ENCODE measurements at regions not wholly inside any gene's neighbourhood (a gene's known extent, or its start where the extent isn't known, plus 50 kb on each side); places are given as distances from the start of the nearest gene placed in this dataset.

DNA sequence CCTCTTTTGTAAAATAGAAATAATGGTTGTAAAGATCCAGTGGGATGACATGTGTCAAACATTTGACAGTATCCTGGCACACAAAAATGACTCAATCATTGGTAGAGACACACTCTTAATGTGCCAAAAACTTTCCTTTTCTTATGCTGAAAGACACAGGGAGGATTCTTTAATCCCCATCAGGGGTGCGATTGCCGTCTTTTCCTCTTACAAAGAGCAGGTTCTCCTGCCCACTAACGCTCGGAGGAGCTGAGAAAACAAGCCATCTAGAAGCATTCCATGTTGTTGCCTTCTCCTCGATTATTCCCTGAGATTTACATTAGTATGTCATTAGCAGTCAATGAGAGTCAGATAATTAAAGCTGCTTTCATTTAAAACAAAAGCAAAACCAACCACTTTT is 342.6 kb upstream of the CCNH start:
- DNase-seq (ENCODE audit: low read depth in 2 of 2) = no peak
- no peaks in the 10 kb centered on the region for H3K27me3 ChIP-seq (ENCODE audit: control insufficient read depth, insufficient read depth, low read length)
- H3K4me1 ChIP-seq (ENCODE audit: control insufficient read depth, extremely low read depth, insufficient read depth, low read length) = no peaks in the 10 kb centered on the region
- H3K9ac ChIP-seq (ENCODE audit: insufficient read depth, low read length) = no peak overlapping the region
- H2AFZ ChIP-seq (ENCODE audit: low read length) = no peak overlapping the region
- H3K27ac ChIP-seq (ENCODE audit: insufficient read depth, low read length) = no peak overlapping the region
- no peaks in the 10 kb centered on the region for H3K79me2 ChIP-seq (ENCODE audit: control insufficient read depth, insufficient read depth, low read length)
- no peak overlapping the region for H3K4me2 ChIP-seq (ENCODE audit: extremely low read depth, insufficient read depth, low read length)
- no peaks in the 10 kb centered on the region for H4K20me1 ChIP-seq (ENCODE audit: control insufficient read depth, extremely low read depth, insufficient read depth, low read length)
- H3K4me3 ChIP-seq (replicated peaks in 1 of 4; ENCODE audit: control extremely low read depth in 1 of 4, insufficient read depth in 1 of 4, low read depth in 3 of 4, low read length in 4 of 4) = no peak overlapping the region
- no peaks in the 10 kb centered on the region for H3K9me3 ChIP-seq (ENCODE audit: control insufficient read depth, insufficient read depth, low read depth, low read length)
- no peaks in the 10 kb centered on the region for H3K36me3 ChIP-seq (ENCODE audit: control insufficient read depth, insufficient read depth, low read length)
- TF ChIP-seq, protein P1, sequence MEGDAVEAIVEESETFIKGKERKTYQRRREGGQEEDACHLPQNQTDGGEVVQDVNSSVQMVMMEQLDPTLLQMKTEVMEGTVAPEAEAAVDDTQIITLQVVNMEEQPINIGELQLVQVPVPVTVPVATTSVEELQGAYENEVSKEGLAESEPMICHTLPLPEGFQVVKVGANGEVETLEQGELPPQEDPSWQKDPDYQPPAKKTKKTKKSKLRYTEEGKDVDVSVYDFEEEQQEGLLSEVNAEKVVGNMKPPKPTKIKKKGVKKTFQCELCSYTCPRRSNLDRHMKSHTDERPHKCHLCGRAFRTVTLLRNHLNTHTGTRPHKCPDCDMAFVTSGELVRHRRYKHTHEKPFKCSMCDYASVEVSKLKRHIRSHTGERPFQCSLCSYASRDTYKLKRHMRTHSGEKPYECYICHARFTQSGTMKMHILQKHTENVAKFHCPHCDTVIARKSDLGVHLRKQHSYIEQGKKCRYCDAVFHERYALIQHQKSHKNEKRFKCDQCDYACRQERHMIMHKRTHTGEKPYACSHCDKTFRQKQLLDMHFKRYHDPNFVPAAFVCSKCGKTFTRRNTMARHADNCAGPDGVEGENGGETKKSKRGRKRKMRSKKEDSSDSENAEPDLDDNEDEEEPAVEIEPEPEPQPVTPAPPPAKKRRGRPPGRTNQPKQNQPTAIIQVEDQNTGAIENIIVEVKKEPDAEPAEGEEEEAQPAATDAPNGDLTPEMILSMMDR (conservative IDR thresholded peaks at IDR 0.05 in 1 of 2, IDR thresholded peaks at IDR 0.05 in 1 of 2; ENCODE audit: low read depth in 1 of 2, low read length in 2 of 2) = no peak

DNA sequence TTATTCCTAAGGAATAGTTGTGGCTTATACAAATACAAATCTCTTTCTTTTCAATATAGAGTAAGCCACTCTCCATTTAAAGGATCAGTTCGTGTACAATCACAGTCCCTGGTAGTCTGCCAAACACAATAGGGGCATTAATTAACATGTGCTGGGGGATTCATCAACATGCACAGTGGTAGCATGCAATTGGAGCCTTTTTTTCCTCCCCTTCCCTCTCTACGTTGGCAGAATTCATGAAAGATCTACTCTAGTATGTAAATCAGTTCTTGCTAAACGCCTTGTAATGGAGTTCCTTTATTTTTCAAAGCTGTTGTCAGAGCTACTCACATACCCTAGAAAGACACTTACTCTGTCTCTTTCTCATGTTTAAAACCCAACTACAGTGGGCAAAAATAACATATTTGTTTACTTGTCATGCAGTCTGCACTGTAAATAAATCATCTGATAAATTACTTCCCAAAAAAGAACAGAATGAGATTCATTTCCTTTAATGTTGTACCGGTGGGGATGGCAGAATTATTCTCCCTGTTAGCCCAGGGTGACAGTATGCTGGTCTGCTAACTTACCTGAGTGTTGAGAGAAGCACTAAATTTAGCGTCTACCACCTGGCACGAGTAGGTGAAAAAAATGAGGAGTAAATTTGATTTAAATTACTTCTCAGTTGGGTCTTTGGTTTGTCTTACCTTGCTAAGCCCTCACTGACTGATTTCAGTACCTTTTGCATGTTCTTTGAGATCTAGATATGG is 341.5 kb upstream of the CCNH start:
- no peaks in the 10 kb centered on the region for H4K20me1 ChIP-seq (ENCODE audit: control insufficient read depth, extremely low read depth, insufficient read depth, low read length)
- DNase-seq (ENCODE audit: low read depth in 2 of 2) = no peak
- no peak overlapping the region for H3K4me2 ChIP-seq (ENCODE audit: extremely low read depth, insufficient read depth, low read length)
- no peaks in the 10 kb centered on the region for H3K4me1 ChIP-seq (ENCODE audit: control insufficient read depth, extremely low read depth, insufficient read depth, low read length)
- H3K36me3 ChIP-seq (ENCODE audit: control insufficient read depth, insufficient read depth, low read length) = no peaks in the 10 kb centered on the region
- H3K27me3 ChIP-seq (ENCODE audit: control insufficient read depth, insufficient read depth, low read length) = no peaks in the 10 kb centered on the region
- H3K4me3 ChIP-seq (replicated peaks in 1 of 4; ENCODE audit: control extremely low read depth in 1 of 4, insufficient read depth in 1 of 4, low read depth in 3 of 4, low read length in 4 of 4) = no peak overlapping the region
- H3K9me3 ChIP-seq (ENCODE audit: control insufficient read depth, insufficient read depth, low read depth, low read length) = no peaks in the 10 kb centered on the region
- H3K79me2 ChIP-seq (ENCODE audit: control insufficient read depth, insufficient read depth, low read length) = no peaks in the 10 kb centered on the region
- no peak overlapping the region for H3K27ac ChIP-seq (ENCODE audit: insufficient read depth, low read length)
- no peak overlapping the region for H3K9ac ChIP-seq (ENCODE audit: insufficient read depth, low read length)
- TF ChIP-seq EZH2 (IDR thresholded peaks at IDR 0.05; ENCODE audit: low read length, missing control alignments) = no peak
- TF ChIP-seq, protein P1 (conservative IDR thresholded peaks at IDR 0.05 in 1 of 2, IDR thresholded peaks at IDR 0.05 in 1 of 2; ENCODE audit: low read depth in 1 of 2, low read length in 2 of 2) = no peak
- H2AFZ ChIP-seq (ENCODE audit: low read length) = no peak overlapping the region

DNA sequence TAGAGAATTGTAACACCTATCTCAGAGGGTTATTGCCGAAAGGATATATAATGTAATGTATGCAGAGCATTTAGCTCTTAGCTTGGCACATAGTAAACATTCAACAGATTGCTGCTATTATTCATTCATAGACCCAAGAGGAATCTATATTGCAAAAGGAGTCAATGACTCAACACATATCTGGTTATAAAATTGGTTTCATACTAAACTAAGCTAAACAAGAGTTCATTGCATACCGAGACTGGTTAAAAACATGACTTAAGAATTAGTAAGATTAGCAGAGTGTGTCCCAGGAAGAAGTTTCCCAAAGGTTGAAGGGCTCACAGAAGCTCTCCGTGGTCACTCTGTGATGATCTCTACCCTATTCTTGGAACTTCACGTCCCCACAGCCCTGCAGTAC is 339.6 kb upstream of the CCNH start:
- no peak for TF ChIP-seq EZH2 (IDR thresholded peaks at IDR 0.05; ENCODE audit: low read length, missing control alignments)
- Histone ChIP-seq H3K27ac (ENCODE audit: insufficient read depth, low read length) (no peak overlapping the region), H3K36me3 (ENCODE audit: control insufficient read depth, insufficient read depth, low read length) (no peaks in the 10 kb centered on the region), H3K9ac (ENCODE audit: insufficient read depth, low read length) (no peak overlapping the region), H2AFZ (ENCODE audit: low read length) (no peak overlapping the region), H4K20me1 (ENCODE audit: control insufficient read depth, extremely low read depth, insufficient read depth, low read length) (no peaks in the 10 kb centered on the region), H3K4me3 (replicated peaks in 1 of 4; ENCODE audit: control extremely low read depth in 1 of 4, insufficient read depth in 1 of 4, low read depth in 3 of 4, low read length in 4 of 4) (no peak overlapping the region), H3K4me1 (ENCODE audit: control insufficient read depth, extremely low read depth, insufficient read depth, low read length) (no peaks in the 10 kb centered on the region), H3K4me2 (ENCODE audit: extremely low read depth, insufficient read depth, low read length) (no peak overlapping the region), H3K79me2 (ENCODE audit: control insufficient read depth, insufficient read depth, low read length) (no peaks in the 10 kb centered on the region), H3K9me3 (ENCODE audit: control insufficient read depth, insufficient read depth, low read depth, low read length) (no peaks in the 10 kb centered on the region), H3K27me3 (ENCODE audit: control insufficient read depth, insufficient read depth, low read length) (no peaks in the 10 kb centered on the region)
- peak in 1 of 2 donors; percentile 60 for DNase-seq (ENCODE audit: low read depth in 2 of 2)
